ENCODE measurements at regions not wholly inside any gene's neighbourhood (a gene's known extent, or its start where the extent isn't known, plus 50 kb on each side); places are given as distances from the start of the nearest gene placed in this dataset.

DNA sequence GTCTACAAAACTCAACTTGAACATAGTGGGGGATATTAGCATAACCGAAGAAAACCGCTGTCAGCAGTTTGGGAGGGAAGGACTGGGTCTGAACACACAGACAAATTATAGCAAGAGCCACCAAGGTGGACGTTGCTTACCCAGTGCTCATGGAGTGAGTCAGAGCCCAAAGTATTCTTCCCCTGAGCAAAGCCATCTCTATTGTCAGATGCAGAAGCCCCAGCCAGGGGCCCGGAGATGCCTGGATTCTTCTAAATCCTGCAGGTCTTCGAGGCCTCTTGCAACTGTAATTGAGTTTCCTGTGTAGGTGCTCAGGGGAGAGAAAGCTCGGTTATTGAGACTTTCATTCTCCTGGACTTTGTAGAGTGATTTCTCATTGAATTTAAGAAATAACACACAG, 384.5 kb downstream of the IRS2 start:
- no peak overlapping the region for H2AFZ ChIP-seq (ENCODE audit: control insufficient read depth, low read length)
- H3K4me2 ChIP-seq (ENCODE audit: control insufficient read depth, extremely low read depth, insufficient read depth, low read depth, low read length): no peak overlapping the region
- no peaks in the 10 kb centered on the region for H4K20me1 ChIP-seq (ENCODE audit: control insufficient read depth, extremely low read depth, insufficient read depth, low read length)
- no peak overlapping the region for H3K9ac ChIP-seq (ENCODE audit: control insufficient read depth, extremely low read depth, insufficient read depth, low read length)
- H3K9me1 ChIP-seq (ENCODE audit: control insufficient read depth, extremely low read depth, insufficient read depth, low read length): no peaks in the 10 kb centered on the region
- H3K36me3 ChIP-seq (ENCODE audit: control insufficient read depth in 2 of 2, extremely low read depth in 1 of 2, insufficient read depth in 2 of 2, low read length in 2 of 2): no peaks in the 10 kb centered on the region
- H3K4me1 ChIP-seq (ENCODE audit: control insufficient read depth, extremely low read depth, insufficient read depth, low read length): peaks cover 9% of the 10 kb centered on the region
- no peaks in the 10 kb centered on the region for H3K79me2 ChIP-seq (ENCODE audit: control insufficient read depth, insufficient read depth, low read length)
- DNase-seq (ENCODE audit: low read depth, low spot score): no peak
- H3K9me3 ChIP-seq (ENCODE audit: control insufficient read depth, low read depth, low read length): no peaks in the 10 kb centered on the region
- H3K4me3 ChIP-seq (ENCODE audit: control insufficient read depth in 2 of 3, extremely low read depth in 1 of 3, insufficient read depth in 2 of 3, low read depth in 1 of 3, low read length in 3 of 3): no peak overlapping the region
- dilution Hi-C loops (cut with MboI; ENCODE audit: extremely low pct_ligation_motif_present, low sequenced_read_pairs): no loop called here
- no peak overlapping the region for H3K27ac ChIP-seq (ENCODE audit: control insufficient read depth, insufficient read depth, low read length)
- FAIRE-seq: no peak
- no peaks in the 10 kb centered on the region for H3K27me3 ChIP-seq (ENCODE audit: control insufficient read depth, extremely low read depth, insufficient read depth, low read length)
- TF ChIP-seq EZH2 (IDR thresholded peaks at IDR 0.05; ENCODE audit: low read length): no peak
- TF ChIP-seq, protein P1, sequence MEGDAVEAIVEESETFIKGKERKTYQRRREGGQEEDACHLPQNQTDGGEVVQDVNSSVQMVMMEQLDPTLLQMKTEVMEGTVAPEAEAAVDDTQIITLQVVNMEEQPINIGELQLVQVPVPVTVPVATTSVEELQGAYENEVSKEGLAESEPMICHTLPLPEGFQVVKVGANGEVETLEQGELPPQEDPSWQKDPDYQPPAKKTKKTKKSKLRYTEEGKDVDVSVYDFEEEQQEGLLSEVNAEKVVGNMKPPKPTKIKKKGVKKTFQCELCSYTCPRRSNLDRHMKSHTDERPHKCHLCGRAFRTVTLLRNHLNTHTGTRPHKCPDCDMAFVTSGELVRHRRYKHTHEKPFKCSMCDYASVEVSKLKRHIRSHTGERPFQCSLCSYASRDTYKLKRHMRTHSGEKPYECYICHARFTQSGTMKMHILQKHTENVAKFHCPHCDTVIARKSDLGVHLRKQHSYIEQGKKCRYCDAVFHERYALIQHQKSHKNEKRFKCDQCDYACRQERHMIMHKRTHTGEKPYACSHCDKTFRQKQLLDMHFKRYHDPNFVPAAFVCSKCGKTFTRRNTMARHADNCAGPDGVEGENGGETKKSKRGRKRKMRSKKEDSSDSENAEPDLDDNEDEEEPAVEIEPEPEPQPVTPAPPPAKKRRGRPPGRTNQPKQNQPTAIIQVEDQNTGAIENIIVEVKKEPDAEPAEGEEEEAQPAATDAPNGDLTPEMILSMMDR (optimal IDR thresholded peaks at IDR 0.05 in 1 of 3, IDR thresholded peaks at IDR 0.05 in 1 of 3, conservative IDR thresholded peaks at IDR 0.05 in 1 of 3; ENCODE audit: extremely low read depth in 1 of 3, insufficient read depth in 2 of 3, low read length in 3 of 3): no peak

DNA sequence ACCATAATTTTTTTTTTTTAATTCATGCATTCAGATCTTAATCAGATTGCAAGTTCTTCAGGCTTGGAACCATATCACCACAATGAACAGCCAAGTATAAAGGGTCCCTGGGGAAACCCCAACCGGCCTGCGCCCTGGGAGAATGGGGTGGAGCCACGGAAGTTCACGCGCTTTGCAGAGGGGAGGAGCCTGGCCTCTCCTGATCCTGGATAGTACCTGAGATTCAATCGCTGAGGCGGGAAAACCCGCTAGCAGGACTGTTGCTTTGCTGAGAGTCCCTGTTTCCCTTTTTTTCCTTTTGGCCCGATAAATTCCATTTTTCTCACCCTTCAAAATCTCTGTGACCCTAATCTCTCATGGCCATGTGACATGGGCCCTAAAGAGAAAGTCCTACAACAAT, 385.1 kb downstream of the IRS2 start:
- no peak for TF ChIP-seq EZH2 (IDR thresholded peaks at IDR 0.05; ENCODE audit: low read length)
- Histone ChIP-seq H2AFZ (ENCODE audit: control insufficient read depth, low read length) (no peak overlapping the region), H3K79me2 (ENCODE audit: control insufficient read depth, insufficient read depth, low read length) (no peaks in the 10 kb centered on the region), H3K27me3 (ENCODE audit: control insufficient read depth, extremely low read depth, insufficient read depth, low read length) (no peaks in the 10 kb centered on the region), H3K9me3 (ENCODE audit: control insufficient read depth, low read depth, low read length) (no peaks in the 10 kb centered on the region), H3K9me1 (ENCODE audit: control insufficient read depth, extremely low read depth, insufficient read depth, low read length) (no peaks in the 10 kb centered on the region), H3K4me1 (ENCODE audit: control insufficient read depth, extremely low read depth, insufficient read depth, low read length) (peaks cover 9% of the 10 kb centered on the region), H4K20me1 (ENCODE audit: control insufficient read depth, extremely low read depth, insufficient read depth, low read length) (no peaks in the 10 kb centered on the region), H3K4me2 (ENCODE audit: control insufficient read depth, extremely low read depth, insufficient read depth, low read depth, low read length) (no peak overlapping the region), H3K4me3 (ENCODE audit: control insufficient read depth in 2 of 3, extremely low read depth in 1 of 3, insufficient read depth in 2 of 3, low read depth in 1 of 3, low read length in 3 of 3) (no peak overlapping the region), H3K27ac (ENCODE audit: control insufficient read depth, insufficient read depth, low read length) (no peak overlapping the region), H3K9ac (ENCODE audit: control insufficient read depth, extremely low read depth, insufficient read depth, low read length) (no peak overlapping the region), H3K36me3 (ENCODE audit: control insufficient read depth in 2 of 2, extremely low read depth in 1 of 2, insufficient read depth in 2 of 2, low read length in 2 of 2) (no peaks in the 10 kb centered on the region)
- dilution Hi-C loops (cut with MboI; ENCODE audit: extremely low pct_ligation_motif_present, low sequenced_read_pairs): no loop called here
- FAIRE-seq (no peak), DNase-seq (ENCODE audit: low read depth, low spot score) (no peak)

DNA sequence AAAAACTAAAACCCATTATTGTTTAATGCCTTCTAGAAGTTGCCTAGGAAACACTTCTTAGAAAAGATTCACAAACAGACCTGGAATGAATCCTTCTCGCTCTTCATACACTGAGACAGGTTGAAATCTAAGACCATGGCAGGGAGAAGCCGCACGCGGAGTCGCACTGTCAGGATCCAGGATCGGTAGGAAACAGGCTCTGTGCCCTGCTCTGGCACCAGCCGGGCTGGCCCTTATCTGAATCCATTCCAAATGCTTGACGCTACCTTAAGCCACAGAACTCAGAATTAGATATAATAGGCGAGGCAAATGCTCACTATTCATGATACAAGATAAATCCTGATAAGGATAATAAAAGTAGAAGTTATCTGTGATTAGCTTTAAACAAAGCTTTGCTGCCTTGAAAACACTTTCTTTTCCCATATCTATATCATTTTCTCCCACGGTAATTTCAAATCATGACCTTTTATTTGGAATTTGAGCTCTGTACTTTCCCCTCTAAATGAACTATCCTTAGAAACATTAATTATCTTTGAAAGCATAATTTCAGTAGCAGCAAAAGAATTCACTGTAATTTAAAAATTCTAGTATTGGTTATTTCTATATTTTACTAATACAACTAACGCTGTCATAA, 385.6 kb downstream of the IRS2 start:
- H3K9me3 ChIP-seq (ENCODE audit: control insufficient read depth, low read depth, low read length): no peaks in the 10 kb centered on the region
- no peaks in the 10 kb centered on the region for H3K79me2 ChIP-seq (ENCODE audit: control insufficient read depth, insufficient read depth, low read length)
- peak overlapping the region; percentile 40 for H3K9ac ChIP-seq (ENCODE audit: control insufficient read depth, extremely low read depth, insufficient read depth, low read length)
- peak overlapping the region; percentile 23 for H3K27ac ChIP-seq (ENCODE audit: control insufficient read depth, insufficient read depth, low read length)
- H3K4me2 ChIP-seq (ENCODE audit: control insufficient read depth, extremely low read depth, insufficient read depth, low read depth, low read length): peak overlapping the region; percentile 60
- FAIRE-seq (peak; percentile 34), DNase-seq (ENCODE audit: low read depth, low spot score) (no peak)
- peak overlapping the region in 1 of 3 experiments; percentile 9 for H3K4me3 ChIP-seq (ENCODE audit: control insufficient read depth in 2 of 3, extremely low read depth in 1 of 3, insufficient read depth in 2 of 3, low read depth in 1 of 3, low read length in 3 of 3)
- H3K27me3 ChIP-seq (ENCODE audit: control insufficient read depth, extremely low read depth, insufficient read depth, low read length): no peaks in the 10 kb centered on the region
- peaks cover 9% of the 10 kb centered on the region for H3K4me1 ChIP-seq (ENCODE audit: control insufficient read depth, extremely low read depth, insufficient read depth, low read length)
- no peaks in the 10 kb centered on the region for H3K9me1 ChIP-seq (ENCODE audit: control insufficient read depth, extremely low read depth, insufficient read depth, low read length)
- H4K20me1 ChIP-seq (ENCODE audit: control insufficient read depth, extremely low read depth, insufficient read depth, low read length): no peaks in the 10 kb centered on the region
- H2AFZ ChIP-seq (ENCODE audit: control insufficient read depth, low read length): peak overlapping the region; percentile 90
- dilution Hi-C loops (cut with MboI; ENCODE audit: extremely low pct_ligation_motif_present, low sequenced_read_pairs): no loop called here
- H3K36me3 ChIP-seq (ENCODE audit: control insufficient read depth in 2 of 2, extremely low read depth in 1 of 2, insufficient read depth in 2 of 2, low read length in 2 of 2): no peaks in the 10 kb centered on the region
- TF ChIP-seq EZH2 (IDR thresholded peaks at IDR 0.05; ENCODE audit: low read length): no peak
- TF ChIP-seq, protein P1 (optimal IDR thresholded peaks at IDR 0.05 in 1 of 3, IDR thresholded peaks at IDR 0.05 in 1 of 3, conservative IDR thresholded peaks at IDR 0.05 in 1 of 3; ENCODE audit: extremely low read depth in 1 of 3, insufficient read depth in 2 of 3, low read length in 3 of 3): no peak
